ENCODE measurements at regions not wholly inside any gene's neighbourhood (a gene's known extent, or its start where the extent isn't known, plus 50 kb on each side); places are given as distances from the start of the nearest gene placed in this dataset.
"Not testable (repeated sequence)": the region's sequence is repeated elsewhere in the genome, so short reads cannot be mapped to it uniquely, and the experiment has no call there.

DNA sequence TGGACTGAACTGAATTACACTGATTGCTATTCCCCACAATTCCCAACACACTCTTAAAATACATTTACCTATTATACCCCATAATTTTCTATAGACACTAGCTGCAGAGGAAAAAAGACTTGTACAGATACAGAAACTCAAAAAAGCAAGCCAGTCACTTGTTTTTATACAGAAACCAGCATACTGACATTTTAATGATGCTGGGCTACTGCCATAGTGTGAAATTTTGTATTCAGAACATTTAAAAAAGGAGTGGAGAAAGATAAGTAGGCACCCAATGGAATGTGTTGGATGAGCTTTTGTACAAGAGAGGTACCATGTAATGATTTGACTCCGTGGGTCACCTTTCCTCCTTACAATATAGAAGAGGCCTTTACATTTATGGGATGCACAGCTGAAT is 740.1 kb downstream of the PLCL1 start:
- DNase-seq (ENCODE audit: low read depth in 1 of 2, low spot score in 1 of 2), result no peak

DNA sequence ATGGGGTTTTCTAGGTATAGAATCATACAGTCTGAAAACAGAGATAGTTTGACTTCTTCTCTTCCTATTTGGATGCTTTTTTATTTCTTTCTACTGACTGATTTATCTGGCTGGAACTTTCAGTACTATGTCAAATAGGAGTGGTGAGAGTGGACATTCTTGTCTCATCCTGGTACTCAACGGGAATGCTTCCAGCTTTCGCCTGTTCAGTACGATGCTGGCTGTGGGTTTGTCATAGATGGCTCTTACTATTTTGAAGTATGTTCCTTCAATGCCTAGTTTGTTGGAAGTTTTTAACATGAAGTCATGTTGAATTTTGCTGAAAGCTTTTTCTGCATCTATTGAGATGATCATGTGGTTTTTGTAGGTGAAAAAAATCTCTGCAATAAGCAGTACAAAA is 730.4 kb downstream of the PLCL1 start:
- no peak for DNase-seq (ENCODE audit: low read depth in 1 of 2, low spot score in 1 of 2)

DNA sequence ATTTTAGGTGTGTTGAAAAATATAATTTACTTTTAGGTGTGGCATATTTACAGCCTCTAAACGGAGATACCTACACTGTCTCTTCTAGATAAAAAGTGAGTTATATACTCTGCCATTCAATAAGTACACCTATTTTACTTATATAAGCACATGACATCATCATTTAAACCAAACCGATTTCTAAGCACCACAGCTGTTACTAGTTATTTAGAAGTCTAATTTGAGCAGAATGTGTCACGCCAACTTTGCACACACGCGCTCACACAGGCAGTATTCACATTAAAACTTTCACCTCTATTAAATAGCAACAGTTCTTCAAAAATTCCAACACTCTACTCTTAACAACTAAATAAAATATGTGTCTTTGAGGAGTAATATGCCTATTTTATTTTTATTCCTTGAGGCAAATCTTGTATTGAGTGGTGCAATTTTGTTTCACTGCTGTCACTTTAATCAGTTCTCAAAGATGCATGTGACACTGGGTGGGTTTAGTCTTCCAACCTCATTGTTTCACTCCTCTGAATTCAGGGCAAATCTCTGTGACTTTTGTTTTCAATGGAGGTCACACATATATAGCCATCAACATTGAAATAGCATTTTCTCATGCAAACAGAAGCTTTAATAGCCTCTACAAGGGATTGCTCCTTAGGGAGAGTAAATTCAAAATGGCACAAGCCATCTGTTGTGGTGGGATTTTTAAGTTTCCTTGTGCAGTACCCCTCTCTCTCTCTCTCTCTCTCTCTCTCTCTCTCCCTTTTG is 721.0 kb downstream of the PLCL1 start:
- DNase-seq (ENCODE audit: low read depth in 1 of 2, low spot score in 1 of 2), result no peak

DNA sequence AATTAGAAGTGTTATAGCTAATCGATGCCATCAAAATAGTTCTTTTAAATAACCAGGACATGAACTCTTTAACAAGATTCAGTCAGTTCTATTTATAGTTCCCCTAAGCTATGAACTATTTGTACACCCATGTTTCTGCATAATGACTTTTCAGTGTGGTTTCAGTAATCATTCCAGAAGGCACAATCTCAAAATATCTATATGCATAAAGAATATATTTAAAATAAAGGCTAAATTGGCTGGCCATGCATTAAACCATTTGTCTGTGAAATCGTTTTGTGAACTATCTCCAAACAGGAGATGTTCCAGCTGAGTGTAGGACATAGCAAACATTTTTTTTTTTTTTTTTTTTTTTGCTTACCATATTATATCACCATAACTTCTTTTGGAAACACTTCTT is 719.3 kb downstream of the PLCL1 start:
- DNase-seq (ENCODE audit: low read depth in 1 of 2, low spot score in 1 of 2), result no peak

DNA sequence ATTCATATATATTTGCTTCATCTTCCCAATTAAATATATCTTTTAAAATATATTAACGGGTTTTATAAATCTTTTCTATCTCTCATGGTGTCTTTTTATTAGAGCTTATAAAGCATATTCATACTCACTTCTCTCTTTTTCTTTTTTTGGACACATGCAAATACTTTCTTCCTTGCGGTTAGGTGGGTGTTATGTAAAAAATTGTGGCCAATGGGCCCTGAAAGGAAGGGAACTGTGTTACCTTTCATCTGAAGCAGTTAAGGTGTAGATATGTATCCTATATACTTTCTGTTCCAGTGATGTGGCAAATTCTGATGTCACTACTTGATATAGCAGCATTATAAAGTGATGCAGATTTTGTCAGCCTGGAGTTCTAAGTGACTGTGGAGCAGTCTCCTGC is 714.5 kb downstream of the PLCL1 start:
- DNase-seq (ENCODE audit: low read depth in 1 of 2, low spot score in 1 of 2), result no peak

DNA sequence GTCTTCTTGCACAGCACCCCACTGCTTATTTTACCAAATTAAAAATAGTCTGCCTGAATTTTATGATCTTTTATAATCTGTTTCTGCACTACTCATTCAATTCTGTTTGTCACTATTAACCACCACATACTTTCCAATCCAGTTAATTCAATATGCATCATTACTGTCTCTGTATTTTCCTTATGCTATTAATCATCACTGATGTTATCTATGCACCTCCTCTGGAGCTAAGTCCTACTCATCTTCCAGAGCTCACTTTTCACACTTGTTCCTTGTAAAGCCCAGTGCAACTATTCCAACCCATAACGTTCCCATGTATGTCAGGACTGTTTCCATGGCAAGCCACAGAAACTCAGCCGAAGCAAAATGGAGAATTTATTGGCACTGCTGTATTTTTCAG is 713.6 kb downstream of the PLCL1 start:
- DNase-seq (ENCODE audit: low read depth in 1 of 2, low spot score in 1 of 2), result no peak

DNA sequence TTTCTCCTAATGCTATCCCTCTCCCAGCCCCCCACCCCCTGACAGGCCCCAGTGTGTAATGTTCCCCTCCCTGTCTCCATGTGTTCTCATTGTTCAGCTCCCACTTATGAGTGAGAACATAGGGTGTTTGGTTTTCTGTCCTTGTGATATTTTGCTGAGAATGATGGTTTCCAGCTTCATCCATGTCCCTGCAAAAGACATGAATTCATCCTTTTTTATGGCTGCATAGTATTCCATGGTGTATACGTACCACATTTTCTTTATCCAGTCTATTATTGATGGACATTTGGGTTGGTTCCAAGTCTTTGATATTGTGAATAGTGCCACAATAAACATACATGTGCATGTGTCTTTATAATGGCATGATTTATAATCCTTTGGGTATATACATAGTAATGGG is 704.2 kb downstream of the PLCL1 start:
- DNase-seq (ENCODE audit: low read depth in 1 of 2, low spot score in 1 of 2), result not testable (repeated sequence)

DNA sequence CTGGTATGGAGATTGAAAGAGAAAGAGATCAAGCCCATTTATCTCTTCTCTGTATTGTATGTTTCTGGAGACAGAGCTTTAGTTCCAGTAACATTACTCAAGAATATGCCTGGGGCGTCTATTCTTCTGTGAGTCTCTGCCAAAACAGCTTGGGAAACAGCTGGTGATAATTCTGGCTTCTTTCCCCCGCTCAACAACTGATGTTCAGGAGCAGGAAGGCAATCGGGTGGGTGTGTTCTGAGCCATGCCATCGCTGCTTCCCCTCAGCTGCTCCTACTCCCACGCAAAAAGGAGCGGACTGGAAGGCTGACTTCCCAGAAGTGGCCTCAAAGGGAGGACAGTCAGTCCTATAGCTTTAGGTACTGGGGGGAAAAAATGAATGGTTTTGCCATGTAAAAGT is 695.1 kb downstream of the PLCL1 start:
- no peak for DNase-seq (ENCODE audit: low read depth in 1 of 2, low spot score in 1 of 2)

DNA sequence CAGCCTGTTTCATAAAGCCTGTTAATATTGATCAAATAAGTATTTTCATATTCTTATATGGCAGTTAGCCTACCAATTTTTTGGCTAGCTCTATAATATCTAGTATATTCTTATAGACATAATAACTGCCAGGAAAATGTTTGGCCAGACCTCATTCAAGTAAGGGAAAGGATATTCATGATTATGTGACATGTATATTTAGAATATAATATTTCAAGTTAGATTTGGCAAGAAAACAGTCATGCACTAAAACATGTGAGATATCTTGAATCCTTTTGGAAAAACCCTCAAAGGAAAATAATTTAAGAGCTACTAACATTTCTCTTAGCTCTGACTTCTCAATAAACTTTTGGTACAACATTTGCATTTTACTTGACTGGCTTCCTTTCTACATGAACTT is 694.1 kb downstream of the PLCL1 start:
- DNase-seq (ENCODE audit: low read depth in 1 of 2, low spot score in 1 of 2), result no peak

DNA sequence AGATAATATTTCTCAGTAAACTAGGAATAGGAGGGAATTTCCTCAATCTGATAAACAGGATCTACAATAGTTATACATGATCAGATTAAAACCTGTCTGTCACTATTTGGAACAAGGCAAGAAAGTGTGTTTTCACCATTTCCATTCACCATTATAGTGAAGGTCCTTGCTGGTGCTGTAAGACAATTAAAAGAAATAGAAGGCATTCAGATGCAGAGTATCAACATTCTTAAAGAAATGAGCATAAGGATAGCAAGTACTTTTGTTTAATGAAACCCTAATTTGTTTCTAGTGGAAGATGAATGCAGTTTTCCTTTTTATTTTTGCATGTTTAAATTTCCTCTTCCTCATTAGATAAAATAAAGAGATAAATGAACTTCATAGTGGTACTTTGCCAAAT is 693.7 kb downstream of the PLCL1 start:
- no peak for DNase-seq (ENCODE audit: low read depth in 1 of 2, low spot score in 1 of 2)

DNA sequence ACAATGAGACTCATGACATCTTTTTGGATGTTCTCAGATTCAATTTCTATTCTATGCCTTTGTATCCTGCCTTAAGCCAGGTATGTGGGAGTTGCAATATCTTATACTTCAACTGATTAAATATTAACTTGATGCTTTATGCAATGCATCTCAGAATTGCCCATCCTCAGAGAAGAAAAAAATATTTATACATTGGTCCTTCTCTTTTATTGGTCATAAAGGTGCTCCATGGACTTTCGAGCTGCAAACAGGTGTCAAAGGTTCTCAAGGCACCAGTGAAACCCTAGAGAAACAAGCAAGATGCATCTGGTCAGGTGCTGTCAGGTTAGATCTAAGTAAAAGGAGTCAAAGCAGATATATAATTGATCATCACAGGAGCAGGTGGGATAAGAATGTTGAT is 690.5 kb downstream of the PLCL1 start:
- no peak for DNase-seq (ENCODE audit: low read depth in 1 of 2, low spot score in 1 of 2)

DNA sequence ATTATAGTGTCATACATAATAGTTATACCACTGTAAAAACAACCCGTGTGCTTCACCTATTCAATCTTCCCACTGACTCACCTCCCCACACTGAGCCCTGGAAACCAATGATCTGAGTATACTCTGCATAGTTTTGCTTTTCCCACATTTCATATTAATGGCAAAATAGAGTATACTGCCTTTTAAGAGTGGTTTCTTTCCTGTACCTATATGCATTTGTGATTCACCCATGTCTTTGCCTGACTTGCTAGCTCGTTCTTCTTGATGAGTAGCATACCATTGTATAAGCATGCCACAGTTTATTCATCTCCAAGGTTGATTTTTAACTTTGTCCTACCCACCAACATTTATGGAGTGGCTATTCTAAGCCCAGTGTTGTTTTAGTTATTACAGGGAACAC is 686.4 kb downstream of the PLCL1 start:
- no peak for DNase-seq (ENCODE audit: low read depth in 1 of 2, low spot score in 1 of 2)

DNA sequence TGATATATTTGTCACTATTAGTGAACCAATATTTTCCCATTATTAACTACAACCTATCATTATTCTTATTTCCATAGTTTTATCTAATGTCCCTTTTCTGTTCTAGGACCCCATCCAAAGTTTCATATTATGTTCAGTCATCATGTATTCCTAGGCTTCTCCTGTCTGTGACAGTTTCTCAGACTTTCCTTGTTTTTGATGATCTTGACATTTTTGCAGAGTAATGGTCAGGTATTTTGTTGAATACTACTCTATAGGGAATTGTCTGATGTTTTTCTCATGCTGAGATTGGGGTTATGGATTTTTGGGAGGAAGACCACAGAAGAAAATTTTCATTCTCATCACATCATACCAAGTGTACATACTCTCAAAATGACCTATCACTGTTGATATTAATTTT is 684.6 kb downstream of the PLCL1 start:
- no peak for DNase-seq (ENCODE audit: low read depth in 1 of 2, low spot score in 1 of 2)

DNA sequence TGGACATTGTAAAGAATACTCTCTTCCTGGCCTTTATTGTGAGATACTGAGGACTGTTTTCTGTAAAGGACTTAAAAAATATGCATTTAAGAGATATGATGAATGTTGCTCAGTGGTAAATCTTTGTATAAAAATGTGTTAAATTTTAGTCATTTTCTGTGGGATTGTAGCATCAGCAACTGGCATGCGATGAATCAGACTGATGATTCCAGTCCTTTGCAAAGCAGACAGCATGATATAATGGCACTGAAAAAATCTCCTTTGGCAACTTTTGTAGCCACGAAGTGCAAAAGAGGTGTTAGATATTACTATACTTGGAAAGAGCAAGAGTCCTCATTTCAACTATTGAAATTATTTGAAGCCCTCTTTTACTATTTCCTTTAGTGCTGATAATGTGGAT is 678.7 kb downstream of the PLCL1 start:
- no peak for DNase-seq (ENCODE audit: low read depth in 1 of 2, low spot score in 1 of 2)

DNA sequence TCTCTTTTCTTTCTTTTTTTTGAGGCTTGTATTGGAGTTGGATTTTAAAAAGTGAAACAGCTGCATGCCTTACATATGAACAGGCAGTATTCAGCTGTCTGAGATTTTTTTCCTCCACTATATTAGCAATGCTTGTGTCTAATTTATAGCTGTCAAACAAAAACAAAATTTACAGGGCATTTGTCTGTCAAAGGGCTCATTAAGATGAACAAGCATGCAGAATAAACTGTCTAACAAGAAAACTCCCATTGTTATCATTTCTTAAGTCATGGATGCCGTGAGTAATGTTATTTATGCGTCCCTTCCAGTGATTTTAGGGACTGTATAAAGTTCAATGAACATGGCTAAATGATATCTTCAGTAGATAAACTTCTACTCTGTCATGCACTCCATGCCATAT is 674.7 kb downstream of the PLCL1 start:
- DNase-seq (ENCODE audit: low read depth in 1 of 2, low spot score in 1 of 2), result no peak

DNA sequence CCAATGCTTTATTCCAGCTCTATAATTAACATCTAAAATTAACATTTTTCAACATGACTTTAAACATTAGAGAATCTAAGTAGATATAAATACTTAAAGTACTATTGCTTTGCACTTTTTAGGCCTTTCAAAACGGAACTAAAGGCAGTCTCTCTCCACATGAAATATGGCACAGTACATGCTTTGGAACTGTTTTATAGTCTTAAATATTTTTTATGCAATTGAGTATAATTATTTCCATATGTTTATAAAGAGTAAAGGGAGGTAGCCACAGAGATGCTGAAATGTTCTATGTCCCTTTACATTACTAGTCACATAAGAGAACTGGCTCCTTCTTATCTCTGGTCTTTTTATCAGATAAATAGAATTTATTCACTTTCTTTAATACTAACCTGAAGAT is 674.0 kb downstream of the PLCL1 start:
- no peak for DNase-seq (ENCODE audit: low read depth in 1 of 2, low spot score in 1 of 2)

DNA sequence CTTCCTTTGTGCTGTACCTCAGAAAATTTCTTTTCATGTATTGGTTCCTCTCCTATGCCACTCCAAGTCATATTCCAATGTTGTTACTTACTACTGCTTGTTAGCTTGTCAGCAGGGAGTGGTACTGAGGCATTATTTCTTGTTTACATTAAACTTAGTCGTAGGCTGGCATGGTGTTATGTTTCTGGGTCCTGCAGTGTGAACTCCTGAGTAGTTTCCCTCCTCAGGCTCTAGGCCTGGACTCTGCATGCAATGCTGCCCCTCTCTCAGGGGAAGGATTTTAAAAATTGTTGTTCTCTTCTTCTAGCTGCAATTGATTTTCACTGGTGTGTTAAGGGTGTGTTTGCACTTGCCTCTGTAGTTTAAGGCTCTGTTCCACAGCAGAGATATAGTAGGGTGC is 671.6 kb downstream of the PLCL1 start:
- DNase-seq (ENCODE audit: low read depth in 1 of 2, low spot score in 1 of 2), result no peak

DNA sequence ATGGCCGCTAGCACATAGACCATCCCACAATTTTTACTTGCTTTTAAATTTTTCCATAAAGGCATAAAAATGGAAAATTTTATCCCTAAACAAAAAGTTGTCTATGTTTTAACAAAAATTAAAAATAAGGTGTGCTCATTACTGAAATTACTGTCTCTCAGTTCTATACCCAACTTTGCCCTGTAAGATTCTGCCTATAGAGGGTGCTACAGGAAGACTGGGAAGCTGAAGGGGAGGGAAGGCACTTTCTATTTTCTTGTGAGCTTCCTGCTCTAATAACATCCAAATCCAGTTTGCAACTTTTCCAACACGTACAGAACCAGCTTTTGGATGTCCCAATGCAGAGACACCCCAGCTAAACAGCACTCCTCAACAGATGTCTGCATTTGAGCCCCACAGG is 666.9 kb downstream of the PLCL1 start:
- DNase-seq (ENCODE audit: low read depth in 1 of 2, low spot score in 1 of 2), result no peak

DNA sequence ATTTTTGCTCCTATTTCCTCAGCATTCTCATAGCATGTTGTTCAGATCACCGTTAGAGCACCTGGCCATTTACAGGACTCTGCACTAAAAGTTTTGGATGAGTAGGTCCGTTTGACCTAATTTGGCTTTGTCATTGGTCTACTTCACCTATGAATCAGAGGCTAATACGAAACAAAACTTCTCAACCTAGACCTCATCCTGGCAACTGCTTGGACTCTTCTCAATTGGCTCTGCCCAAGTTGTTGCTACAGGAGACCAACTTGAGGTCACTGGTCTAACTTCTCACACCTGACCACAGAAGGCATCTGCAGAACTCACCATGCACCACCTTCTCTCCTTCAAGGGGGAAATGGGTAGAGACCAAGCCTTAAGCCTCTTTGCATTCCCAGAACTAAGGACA is 663.7 kb downstream of the PLCL1 start:
- no peak for DNase-seq (ENCODE audit: low read depth in 1 of 2, low spot score in 1 of 2)

DNA sequence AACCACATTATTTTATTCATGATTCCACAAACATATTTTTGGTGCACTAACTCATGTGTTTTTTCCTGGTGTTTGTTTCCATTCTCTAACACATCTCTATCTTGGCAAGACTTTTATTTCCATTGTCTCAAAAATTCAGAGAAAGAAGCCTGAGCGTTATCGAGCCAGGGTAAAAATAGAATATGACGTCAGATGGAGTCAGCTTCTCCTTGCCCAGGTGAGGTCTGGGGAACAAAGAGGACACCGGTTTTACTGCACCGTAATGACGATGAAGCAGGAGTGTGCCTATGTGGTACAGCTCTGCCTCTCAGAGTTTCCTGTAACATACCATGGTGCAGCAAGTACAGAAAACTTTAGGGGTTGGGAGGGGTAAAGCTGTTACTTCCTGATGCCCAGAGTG is 661.6 kb downstream of the PLCL1 start:
- no peak for DNase-seq (ENCODE audit: low read depth in 1 of 2, low spot score in 1 of 2)

DNA sequence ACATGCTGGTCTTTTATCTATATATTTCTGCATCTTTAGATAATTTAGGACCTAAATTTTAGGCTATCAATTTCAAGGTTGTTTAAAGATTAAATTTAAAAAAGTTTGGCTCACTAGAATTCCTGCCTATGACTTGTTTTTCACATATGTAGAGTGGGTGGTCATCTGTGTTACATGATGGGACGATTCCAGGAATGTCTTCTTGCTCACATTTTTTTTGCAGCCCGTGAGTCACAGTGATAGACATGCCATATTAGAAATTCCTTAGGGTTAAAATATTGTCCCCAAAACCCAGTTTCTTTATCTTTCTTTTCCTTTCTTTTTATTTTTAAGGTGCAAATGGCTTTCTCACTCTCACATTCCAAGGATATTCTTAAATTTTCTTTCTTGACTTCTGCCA is 652.0 kb downstream of the PLCL1 start:
- DNase-seq (ENCODE audit: low read depth in 1 of 2, low spot score in 1 of 2), result no peak

DNA sequence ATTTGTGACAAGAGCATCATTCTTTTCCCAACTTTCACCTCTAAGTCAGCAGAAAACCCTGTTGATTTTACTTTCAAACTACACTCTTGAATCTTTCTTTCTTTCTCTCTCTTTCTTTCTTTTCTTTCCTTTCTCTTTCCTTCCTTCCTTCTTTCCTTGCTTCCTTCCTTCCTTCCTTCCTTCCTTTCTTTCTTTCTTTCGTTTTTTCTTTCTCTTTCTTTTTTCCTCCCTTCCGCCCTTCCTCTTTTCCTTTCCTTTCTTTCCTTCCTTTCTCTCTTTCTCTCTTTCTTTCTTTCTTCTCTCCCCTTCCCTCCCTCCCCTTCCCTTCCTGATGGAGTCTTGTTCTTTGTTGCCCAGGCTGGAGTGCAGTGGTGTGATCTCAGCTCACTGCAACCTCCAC is 649.5 kb downstream of the PLCL1 start:
- no peak for DNase-seq (ENCODE audit: low read depth in 1 of 2, low spot score in 1 of 2)

DNA sequence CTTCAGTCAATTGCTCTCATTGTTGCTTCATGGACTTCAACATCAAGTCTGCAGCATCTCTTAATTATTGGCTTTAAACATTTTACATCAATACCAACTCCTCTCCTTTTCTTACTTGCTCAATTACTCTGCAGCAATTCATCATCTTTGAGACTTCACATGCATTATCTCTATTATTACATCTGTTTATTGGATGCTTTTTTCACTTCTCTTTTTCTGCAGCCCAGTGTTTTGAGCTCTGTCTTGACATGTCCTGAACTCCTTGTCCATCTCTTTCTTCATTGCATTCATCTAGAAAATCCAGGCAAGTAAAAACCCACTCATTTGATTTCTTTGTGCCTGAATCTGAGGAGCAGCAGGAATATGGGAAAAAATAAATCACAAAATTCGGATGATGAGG is 647.9 kb downstream of the PLCL1 start:
- DNase-seq (ENCODE audit: low read depth in 1 of 2, low spot score in 1 of 2), result no peak

DNA sequence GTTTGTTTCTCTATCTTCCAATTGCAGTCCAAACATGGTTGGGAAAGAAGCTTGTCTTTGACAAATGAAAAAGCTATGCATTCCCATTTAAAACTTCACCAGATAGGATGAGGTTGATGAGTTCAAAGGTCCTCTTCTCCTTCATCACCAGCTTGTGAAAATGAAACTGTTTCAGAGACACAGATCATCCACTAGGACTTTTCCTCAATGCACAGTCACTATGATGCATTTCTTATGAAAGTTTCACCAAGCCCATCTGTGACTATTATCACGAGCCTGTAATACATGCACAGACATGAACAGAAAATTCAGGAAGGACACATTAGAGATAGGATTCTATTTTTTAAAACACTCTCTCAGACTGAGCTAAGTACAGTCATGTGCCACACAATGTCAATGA is 644.4 kb downstream of the PLCL1 start:
- no peak for DNase-seq (ENCODE audit: low read depth in 1 of 2, low spot score in 1 of 2)

All from stimulated activated CD4-positive, alpha-beta T cell treated with anti-CD3 and anti-CD28 coated beads, Interleukin-15, amount 100 ng/mL, for 1 hour (primary cell).